Inflammatory macrophage treated with lipopolysaccharide for 4 hours (primary cell): ENCODE measurements at regions not wholly inside any gene's neighbourhood (a gene's known extent, or its start where the extent isn't known, plus 50 kb on each side); places are given as distances from the start of the nearest gene placed in this dataset.

Experiments
- DNase-seq: peaks from one replicate; pipeline ENCODE4 v3.0.0-alpha.2; 2020

- DNase-seq, result no peak
These were observed 426.8 kb upstream of the CLINT1 start for GRCh38 chr5:158285698-158286097.

GRCh38 chr5:158284242-158284641, 425.3 kb upstream of the CLINT1 start:
- DNase-seq, result no peak

GRCh38 chr5:158283397-158283796, 424.5 kb upstream of the CLINT1 start:
- no peak for DNase-seq

GRCh38 chr5:158278216-158278925, 419.4 kb upstream of the CLINT1 start:
- DNase-seq, result no peak

DNA sequence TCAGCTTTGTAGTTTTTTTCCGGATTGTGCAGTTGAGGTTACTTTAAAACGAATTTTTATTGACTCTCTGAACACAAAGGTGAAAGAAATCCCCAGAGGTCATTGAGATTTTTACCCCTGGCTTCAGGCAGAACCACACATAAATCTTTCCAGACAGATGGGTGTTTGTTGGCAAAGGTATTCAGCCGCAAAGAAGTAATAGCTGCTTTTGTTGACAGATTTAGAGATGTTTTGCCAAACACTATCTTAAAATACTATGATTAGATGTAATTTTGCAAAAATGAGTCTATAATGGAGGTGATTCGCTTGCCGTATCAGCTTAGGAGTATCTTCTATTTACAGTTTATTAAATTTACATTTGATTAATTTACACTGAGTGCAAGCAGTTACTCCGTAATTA, 418.3 kb upstream of the CLINT1 start:
- DNase-seq, result no peak

DNA sequence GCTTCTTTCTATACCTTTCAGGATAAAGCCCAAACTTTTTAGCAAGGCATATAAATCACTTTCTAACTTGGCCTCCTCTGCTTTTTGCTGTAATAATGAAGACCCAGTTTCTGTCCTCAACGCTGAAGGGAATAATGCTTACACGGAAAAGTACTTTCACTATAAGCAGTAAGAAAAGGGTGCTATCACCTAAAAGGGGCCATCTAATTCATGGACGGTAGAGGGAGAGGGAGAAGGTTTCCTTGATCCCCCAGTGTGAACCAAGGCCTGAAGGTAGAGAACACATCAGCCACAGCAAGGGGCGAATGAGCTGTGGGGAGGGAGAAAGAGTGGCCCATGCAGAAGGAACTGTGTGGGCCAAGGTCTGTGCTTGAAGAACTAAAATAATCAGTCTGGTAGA, 417.7 kb upstream of the CLINT1 start:
- DNase-seq, result no peak

DNA sequence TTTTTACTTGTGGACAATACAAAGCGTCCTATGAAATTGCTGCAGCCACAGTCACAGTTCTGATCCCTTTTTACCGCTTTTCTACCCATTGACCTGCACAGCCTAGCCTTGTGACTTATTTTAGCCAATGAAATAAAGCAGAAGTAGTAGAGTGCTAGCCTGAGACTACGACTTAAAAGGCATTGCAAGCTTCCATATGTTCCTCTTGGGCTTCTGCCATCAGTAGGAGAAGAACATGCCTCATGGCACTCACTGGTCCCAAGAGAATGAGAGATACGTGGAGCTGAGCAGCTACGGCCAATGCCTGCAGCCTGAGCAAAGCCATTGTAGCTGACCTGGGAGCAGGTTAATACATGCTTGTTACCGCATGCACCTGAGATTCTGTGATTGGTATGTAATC, 416.6 kb upstream of the CLINT1 start:
- no peak for DNase-seq

- no peak for DNase-seq
These were observed 414.1 kb upstream of the CLINT1 start for GRCh38 chr5:158273035-158273434.

- DNase-seq, result no peak
These were observed 413.5 kb upstream of the CLINT1 start for GRCh38 chr5:158272409-158272808.

- DNase-seq, result no peak
These were observed 412.1 kb upstream of the CLINT1 start for GRCh38 chr5:158270996-158271554.

DNA sequence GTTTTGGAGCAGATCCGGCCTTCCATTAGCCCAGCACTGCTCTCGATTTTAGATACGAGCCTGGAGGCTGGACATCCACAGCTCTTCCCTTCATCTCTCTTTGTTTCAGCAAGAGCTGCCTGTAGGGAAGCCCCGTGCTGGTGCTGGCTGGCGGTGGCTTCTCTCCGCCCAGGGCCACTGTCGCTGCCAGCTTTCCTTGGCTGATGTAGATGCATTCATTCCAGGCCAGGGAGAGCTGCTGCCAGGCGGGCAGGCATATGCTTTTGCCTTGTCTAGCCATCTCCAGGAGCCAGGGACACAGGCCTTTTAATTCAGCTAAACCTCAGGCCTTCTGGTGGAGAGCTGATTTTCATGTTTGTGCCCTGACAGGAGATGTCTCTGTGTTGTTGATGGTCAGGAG, 409.3 kb upstream of the CLINT1 start:
- no peak for DNase-seq

GRCh38 chr5:158267228-158267627, 408.3 kb upstream of the CLINT1 start:
- DNase-seq, result no peak

GRCh38 chr5:158265931-158266700, 407.2 kb upstream of the CLINT1 start:
- no peak for DNase-seq

GRCh38 chr5:158265346-158265745, 406.4 kb upstream of the CLINT1 start:
- peak; percentile 54 for DNase-seq

GRCh38 chr5:158264264-158264663, 405.3 kb upstream of the CLINT1 start:
- no peak for DNase-seq

DNA sequence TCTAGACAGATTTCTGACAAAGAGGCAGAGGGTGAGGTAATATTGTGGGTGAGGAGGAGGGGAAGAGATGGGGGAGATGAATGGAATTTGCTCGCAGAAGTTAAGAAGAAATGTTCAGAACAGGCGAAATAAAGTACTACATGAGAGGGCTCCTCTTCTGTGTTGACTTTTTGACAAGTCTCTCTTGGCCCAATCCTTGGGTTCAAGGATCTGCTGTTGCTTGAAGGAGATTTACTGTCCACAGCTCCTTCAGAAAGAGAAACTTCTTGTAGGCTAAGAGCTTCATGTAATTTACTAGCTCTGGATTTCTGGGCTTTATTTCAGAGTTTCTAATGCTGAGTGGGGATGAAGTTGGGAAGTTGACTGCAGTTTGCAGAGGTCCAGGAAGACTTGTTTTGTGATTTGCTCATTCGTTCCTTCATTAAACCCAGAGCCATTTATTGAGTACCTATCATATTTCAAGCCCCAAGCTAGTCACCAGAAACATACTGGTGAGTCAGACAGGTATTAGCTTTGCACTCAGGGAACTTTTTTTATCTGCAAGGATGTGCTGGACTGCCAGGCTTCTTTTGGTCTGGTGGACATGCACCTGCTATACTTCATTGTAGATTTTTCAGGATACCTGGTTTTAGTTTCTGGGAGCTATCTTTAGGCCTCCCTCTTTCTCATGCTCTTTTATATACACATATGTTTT, 402.9 kb upstream of the CLINT1 start:
- no peak for DNase-seq

GRCh38 chr5:158256096-158256495, 397.2 kb upstream of the CLINT1 start:
- peak; percentile 13 for DNase-seq

DNA sequence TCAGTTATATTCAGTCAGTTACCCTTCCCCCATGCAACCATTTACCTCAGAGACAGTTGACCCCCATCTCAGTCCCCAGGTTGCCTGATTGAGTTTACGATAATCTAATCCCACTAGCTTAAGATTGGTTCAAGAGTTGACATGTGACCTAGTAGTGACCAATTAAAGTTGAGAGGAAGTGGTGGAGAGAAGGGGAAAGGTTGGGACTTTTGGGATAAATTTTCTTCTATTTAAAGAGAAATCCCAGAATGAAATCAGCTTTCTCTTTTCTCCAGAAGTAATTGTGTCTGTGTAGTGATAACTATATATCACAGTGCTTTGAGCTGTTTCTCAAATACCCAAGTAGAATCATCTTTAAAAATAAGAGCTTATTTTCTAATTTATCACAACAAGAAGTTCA, 396.7 kb upstream of the CLINT1 start:
- DNase-seq, result peak; percentile 4

DNA sequence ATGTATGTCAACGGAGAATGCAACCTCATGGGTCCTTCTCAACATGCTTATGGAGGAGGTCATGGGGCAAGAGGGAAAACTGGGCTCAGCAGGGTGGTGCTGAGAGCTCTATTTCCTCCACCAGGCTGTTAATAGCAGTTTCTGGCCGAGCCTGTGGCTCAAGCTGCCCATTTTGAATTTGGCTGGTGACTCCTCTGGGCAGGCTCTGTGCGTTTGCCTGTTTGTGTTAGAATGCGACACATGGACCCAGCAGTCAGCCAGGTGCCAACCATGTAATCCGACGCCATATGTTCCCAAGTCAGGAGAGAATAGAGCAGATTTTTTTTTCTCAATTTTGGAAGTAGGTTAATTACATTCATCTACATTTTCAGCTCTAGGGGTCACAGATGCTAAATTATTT, 387.7 kb upstream of the CLINT1 start:
- no peak for DNase-seq

GRCh38 chr5:158245513-158245912, 386.6 kb upstream of the CLINT1 start:
- DNase-seq, result no peak

DNA sequence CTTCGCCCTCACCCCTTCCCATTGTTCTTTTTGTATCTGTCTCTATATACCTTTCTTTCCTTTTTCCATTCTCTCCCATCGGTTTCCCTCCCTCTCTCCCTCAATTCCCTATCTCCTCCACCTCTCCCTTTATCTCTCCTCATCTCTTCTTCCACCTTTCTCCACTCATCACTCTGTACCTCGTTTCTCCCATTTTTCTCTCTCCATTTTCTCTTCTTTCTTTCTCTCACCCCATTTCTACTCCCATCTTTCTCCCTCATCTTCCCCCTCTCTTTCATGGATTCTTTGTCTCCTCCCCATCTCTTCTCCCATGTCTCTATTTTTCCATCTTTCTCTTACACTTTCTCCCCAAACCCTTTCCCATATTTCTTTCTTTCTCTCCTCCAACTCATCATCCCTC, 385.9 kb upstream of the CLINT1 start:
- no peak for DNase-seq

DNA sequence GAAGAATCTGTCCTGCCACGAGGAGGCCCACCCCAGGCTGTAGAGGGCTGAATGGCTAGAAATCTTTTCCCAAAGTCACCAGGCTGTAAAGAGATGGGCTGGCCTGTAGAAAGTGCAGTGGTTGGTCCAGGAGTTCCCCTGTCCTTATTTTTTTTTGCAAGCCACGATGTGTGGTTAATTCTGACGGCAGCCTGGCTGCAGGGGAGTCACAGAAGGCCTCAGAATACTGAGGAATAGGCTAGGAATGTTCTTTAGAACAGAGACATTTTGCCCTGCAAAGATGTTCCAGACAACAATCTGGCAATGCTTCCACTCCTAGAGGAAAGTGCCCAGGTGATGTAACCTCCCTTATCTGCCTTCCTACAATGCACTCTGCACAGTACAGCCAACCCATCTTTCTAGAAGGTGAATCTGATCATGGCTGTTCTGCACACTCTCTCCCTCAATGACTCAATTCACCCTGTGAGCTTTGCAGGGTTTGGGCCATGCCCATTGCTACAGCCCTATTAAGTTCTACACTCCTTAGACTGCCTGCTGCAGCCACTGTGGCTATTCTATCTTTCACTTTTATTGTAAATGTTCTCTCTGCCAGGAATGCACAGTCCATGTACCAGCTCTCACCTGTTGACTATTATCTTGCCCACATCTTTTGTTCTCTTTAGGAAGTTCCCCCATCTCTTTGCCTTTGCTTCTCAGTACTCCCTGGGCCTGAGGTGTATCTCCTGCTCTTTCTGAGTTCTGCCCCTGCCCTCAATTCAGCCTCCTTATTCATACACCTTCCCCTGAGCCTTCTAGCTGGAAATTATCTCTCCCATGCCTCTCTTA, 377.8 kb upstream of the CLINT1 start:
- DNase-seq, result no peak

GRCh38 chr5:158235159-158235547, 376.2 kb upstream of the CLINT1 start:
- DNase-seq, result no peak
